ENCODE measurements at regions not wholly inside any gene's neighbourhood (a gene's known extent, or its start where the extent isn't known, plus 50 kb on each side); places are given as distances from the start of the nearest gene placed in this dataset.

GRCh38 chr18:76741346-76741745 lies 81.0 kb upstream of the ZNF236 start:
- TF ChIP-seq, protein P1, sequence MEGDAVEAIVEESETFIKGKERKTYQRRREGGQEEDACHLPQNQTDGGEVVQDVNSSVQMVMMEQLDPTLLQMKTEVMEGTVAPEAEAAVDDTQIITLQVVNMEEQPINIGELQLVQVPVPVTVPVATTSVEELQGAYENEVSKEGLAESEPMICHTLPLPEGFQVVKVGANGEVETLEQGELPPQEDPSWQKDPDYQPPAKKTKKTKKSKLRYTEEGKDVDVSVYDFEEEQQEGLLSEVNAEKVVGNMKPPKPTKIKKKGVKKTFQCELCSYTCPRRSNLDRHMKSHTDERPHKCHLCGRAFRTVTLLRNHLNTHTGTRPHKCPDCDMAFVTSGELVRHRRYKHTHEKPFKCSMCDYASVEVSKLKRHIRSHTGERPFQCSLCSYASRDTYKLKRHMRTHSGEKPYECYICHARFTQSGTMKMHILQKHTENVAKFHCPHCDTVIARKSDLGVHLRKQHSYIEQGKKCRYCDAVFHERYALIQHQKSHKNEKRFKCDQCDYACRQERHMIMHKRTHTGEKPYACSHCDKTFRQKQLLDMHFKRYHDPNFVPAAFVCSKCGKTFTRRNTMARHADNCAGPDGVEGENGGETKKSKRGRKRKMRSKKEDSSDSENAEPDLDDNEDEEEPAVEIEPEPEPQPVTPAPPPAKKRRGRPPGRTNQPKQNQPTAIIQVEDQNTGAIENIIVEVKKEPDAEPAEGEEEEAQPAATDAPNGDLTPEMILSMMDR (IDR thresholded peaks at IDR 0.05) = no peak
- TF ChIP-seq POLR2AphosphoS5 (IDR thresholded peaks at IDR 0.05; ENCODE audit: low read depth, low read length) = no peak
- TF ChIP-seq EP300 (IDR thresholded peaks at IDR 0.05; ENCODE audit: borderline replicate concordance in 1 of 2, low read depth in 1 of 2, low read length in 1 of 2) = no peak
- no peak for TF ChIP-seq USF2 (IDR thresholded peaks at IDR 0.05; ENCODE audit: borderline replicate concordance, low read depth, low read length)
- TF ChIP-seq SMC3 (IDR thresholded peaks at IDR 0.05; ENCODE audit: low read depth, low read length) = no peak
- no peak for TF ChIP-seq RAD21 (IDR thresholded peaks at IDR 0.05; ENCODE audit: low read length)
- no peak for TF ChIP-seq TAF1 (IDR thresholded peaks at IDR 0.05; ENCODE audit: borderline replicate concordance, low read depth, low read length)
- no peak for TF ChIP-seq TCF12 (IDR thresholded peaks at IDR 0.05)
- TF ChIP-seq, protein P2, sequence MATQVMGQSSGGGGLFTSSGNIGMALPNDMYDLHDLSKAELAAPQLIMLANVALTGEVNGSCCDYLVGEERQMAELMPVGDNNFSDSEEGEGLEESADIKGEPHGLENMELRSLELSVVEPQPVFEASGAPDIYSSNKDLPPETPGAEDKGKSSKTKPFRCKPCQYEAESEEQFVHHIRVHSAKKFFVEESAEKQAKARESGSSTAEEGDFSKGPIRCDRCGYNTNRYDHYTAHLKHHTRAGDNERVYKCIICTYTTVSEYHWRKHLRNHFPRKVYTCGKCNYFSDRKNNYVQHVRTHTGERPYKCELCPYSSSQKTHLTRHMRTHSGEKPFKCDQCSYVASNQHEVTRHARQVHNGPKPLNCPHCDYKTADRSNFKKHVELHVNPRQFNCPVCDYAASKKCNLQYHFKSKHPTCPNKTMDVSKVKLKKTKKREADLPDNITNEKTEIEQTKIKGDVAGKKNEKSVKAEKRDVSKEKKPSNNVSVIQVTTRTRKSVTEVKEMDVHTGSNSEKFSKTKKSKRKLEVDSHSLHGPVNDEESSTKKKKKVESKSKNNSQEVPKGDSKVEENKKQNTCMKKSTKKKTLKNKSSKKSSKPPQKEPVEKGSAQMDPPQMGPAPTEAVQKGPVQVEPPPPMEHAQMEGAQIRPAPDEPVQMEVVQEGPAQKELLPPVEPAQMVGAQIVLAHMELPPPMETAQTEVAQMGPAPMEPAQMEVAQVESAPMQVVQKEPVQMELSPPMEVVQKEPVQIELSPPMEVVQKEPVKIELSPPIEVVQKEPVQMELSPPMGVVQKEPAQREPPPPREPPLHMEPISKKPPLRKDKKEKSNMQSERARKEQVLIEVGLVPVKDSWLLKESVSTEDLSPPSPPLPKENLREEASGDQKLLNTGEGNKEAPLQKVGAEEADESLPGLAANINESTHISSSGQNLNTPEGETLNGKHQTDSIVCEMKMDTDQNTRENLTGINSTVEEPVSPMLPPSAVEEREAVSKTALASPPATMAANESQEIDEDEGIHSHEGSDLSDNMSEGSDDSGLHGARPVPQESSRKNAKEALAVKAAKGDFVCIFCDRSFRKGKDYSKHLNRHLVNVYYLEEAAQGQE (IDR thresholded peaks at IDR 0.05; ENCODE audit: low read depth, low read length) = no peak
- TF ChIP-seq NFIC (IDR thresholded peaks at IDR 0.05; ENCODE audit: borderline replicate concordance) = no peak
- no peak for TF ChIP-seq MXI1 (IDR thresholded peaks at IDR 0.05; ENCODE audit: low read depth, low read length)

Measured in SK-N-SH (cell line).